ENCODE measurements at regions not wholly inside any gene's neighbourhood (a gene's known extent, or its start where the extent isn't known, plus 50 kb on each side); places are given as distances from the start of the nearest gene placed in this dataset.
"Not testable (repeated sequence)": the region's sequence is repeated elsewhere in the genome, so short reads cannot be mapped to it uniquely, and the experiment has no call there.

DNA sequence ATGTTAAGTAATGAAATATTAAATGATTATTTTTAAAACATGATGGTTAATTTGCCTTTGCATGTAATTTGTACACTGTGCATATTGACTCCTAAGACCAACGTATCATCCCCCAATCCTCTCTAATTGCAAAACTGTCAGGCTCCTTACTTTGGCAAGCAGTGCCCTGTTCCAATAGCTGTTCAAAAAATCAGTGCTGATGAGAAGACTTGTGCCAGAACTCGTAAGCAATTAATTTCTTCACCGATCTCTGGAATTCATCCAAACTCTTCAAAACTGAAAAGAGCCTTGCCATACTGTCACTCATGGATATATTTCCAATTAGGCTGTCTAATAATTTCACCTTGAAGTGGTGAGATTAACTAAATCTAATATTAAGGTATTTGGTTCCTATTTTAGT, 493.9 kb upstream of the NDST4 start:
- TF ChIP-seq POLR2AphosphoS5 (IDR thresholded peaks at IDR 0.05; ENCODE audit: low read depth, low read length) = no peak
- TF ChIP-seq POLR2A (IDR thresholded peaks at IDR 0.05; ENCODE audit: low read depth, low read length) = no peak
- no peak for TF ChIP-seq TAF1 (IDR thresholded peaks at IDR 0.05; ENCODE audit: borderline replicate concordance, low read depth, low read length)
- no peak for DNase-seq (ENCODE audit: insufficient read length)
- no peak for FAIRE-seq

DNA sequence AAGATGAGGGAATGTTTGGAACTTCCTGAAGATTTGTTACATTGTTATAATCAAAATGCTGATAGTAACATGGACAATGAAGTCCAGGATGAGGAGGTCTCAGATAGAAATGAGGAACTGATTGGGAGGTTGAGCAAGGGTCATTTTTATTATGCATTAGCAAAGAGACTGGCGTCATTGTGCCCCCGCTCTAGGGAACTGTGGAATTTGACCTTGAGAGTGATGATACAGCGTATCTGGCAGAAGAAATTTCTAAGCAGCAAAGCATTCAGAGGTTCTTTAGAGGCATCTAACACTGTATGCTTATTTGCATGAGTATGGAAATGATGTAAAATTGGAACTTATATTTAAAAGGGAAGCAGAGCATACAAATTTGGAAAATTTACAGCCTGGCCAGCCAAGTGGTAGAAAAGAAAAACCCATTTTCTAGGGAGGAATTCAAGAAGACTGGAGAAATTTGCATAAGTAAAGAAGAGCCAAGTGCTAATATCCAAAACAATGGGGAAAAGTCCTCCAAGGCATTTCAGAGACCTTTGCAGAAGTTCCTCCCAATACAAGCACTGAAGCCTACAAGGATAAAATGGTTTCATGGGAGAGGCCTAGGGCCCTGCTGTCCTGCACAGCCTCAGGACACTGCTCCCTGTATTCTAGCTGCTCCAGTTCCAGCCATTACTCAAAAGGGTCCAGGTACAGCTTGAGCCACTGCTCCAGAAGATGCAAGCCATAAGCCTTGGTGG, 483.0 kb upstream of the NDST4 start:
- FAIRE-seq = no peak
- TF ChIP-seq TAF1 (IDR thresholded peaks at IDR 0.05; ENCODE audit: borderline replicate concordance, low read depth, low read length) = no peak
- DNase-seq (ENCODE audit: insufficient read length) = no peak

- TF ChIP-seq POLR2A (IDR thresholded peaks at IDR 0.05; ENCODE audit: low read depth, low read length) (no peak), TAF1 (IDR thresholded peaks at IDR 0.05; ENCODE audit: borderline replicate concordance, low read depth, low read length) (no peak), POLR2AphosphoS5 (IDR thresholded peaks at IDR 0.05; ENCODE audit: low read depth, low read length) (no peak)
- DNase-seq (ENCODE audit: insufficient read length) = no peak
- no peak for FAIRE-seq
Observed at GRCh38 chr4:115580901-115581300, 467.5 kb upstream of the NDST4 start.

DNA sequence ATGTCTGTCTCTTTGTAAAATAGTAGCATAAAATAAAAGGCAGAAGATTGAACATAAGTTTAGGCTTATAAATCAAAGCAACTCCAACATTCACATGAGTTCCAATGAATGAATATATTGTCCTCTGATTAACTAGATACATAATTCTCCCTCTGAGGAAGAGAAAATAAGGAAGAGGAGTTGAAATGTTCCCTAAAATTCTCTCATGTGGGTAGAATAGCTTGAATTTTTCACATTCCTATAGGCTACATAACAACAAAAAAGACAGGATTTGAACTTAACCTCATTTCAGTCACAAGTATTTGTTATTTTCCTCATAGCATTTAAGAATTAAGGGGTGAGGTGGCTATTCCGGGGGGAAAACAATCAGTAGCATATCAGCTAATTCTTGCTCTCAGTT, 462.4 kb upstream of the NDST4 start:
- no peak for TF ChIP-seq TAF1 (IDR thresholded peaks at IDR 0.05; ENCODE audit: borderline replicate concordance, low read depth, low read length)
- TF ChIP-seq POLR2AphosphoS5 (IDR thresholded peaks at IDR 0.05; ENCODE audit: low read depth, low read length) = no peak
- TF ChIP-seq POLR2A (IDR thresholded peaks at IDR 0.05; ENCODE audit: low read depth, low read length) = no peak
- FAIRE-seq (no peak), DNase-seq (ENCODE audit: insufficient read length) (no peak)

GRCh38 chr4:115562506-115562905, 449.1 kb upstream of the NDST4 start:
- FAIRE-seq (no peak), DNase-seq (ENCODE audit: insufficient read length) (no peak)
- TF ChIP-seq POLR2A (IDR thresholded peaks at IDR 0.05; ENCODE audit: low read depth, low read length) = no peak
- no peak for TF ChIP-seq TAF1 (IDR thresholded peaks at IDR 0.05; ENCODE audit: borderline replicate concordance, low read depth, low read length)
- no peak for TF ChIP-seq POLR2AphosphoS5 (IDR thresholded peaks at IDR 0.05; ENCODE audit: low read depth, low read length)

- DNase-seq (ENCODE audit: insufficient read length) (no peak), FAIRE-seq (no peak)
- TF ChIP-seq POLR2AphosphoS5 (IDR thresholded peaks at IDR 0.05; ENCODE audit: low read depth, low read length) (no peak), TAF1 (IDR thresholded peaks at IDR 0.05; ENCODE audit: borderline replicate concordance, low read depth, low read length) (no peak), POLR2A (IDR thresholded peaks at IDR 0.05; ENCODE audit: low read depth, low read length) (no peak)
Observed at GRCh38 chr4:115548123-115548522, 434.7 kb upstream of the NDST4 start.

DNA sequence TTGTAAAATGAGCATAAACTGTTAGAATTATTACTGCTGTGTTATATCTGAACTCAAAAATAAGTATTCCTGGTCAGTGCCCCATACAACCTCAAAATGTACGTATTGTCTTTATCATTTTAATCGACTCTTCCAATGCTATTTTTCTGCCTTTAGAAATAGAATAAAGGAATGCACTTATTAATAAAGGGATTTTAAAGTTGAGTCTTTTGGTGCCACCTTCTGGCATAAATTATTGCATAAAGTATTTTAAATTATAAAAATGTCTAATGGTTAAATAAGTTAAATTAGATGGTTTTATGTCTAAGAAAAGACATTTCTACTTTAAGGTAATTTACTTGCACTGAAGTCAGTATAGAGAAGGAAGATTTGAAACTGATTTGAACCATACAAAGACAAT, 424.0 kb upstream of the NDST4 start:
- TF ChIP-seq POLR2A (IDR thresholded peaks at IDR 0.05; ENCODE audit: low read depth, low read length) = no peak
- no peak for TF ChIP-seq TAF1 (IDR thresholded peaks at IDR 0.05; ENCODE audit: borderline replicate concordance, low read depth, low read length)
- no peak for TF ChIP-seq POLR2AphosphoS5 (IDR thresholded peaks at IDR 0.05; ENCODE audit: low read depth, low read length)
- FAIRE-seq (no peak), DNase-seq (ENCODE audit: insufficient read length) (no peak)

DNA sequence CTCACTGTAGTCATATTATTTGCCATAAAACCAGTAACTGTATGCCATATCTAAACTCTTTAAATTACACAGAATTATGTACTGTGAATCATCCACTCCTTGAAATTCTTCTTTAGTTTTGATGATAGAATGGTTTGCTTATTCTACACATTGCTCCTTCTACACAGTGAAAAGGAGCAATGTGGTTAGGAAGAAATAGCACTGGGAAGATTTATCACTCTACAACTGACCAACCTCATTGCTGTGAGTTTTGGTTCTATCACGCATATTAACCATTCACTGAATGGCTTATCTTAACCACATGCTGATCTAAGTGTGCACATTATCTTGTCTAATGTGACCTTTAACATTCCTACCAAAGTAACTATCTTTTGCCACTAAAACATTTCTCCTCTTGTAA, 415.7 kb upstream of the NDST4 start:
- DNase-seq (ENCODE audit: insufficient read length) = no peak
- FAIRE-seq = no peak
- no peak for TF ChIP-seq POLR2AphosphoS5 (IDR thresholded peaks at IDR 0.05; ENCODE audit: low read depth, low read length)
- no peak for TF ChIP-seq TAF1 (IDR thresholded peaks at IDR 0.05; ENCODE audit: borderline replicate concordance, low read depth, low read length)
- TF ChIP-seq POLR2A (IDR thresholded peaks at IDR 0.05; ENCODE audit: low read depth, low read length) = no peak

DNA sequence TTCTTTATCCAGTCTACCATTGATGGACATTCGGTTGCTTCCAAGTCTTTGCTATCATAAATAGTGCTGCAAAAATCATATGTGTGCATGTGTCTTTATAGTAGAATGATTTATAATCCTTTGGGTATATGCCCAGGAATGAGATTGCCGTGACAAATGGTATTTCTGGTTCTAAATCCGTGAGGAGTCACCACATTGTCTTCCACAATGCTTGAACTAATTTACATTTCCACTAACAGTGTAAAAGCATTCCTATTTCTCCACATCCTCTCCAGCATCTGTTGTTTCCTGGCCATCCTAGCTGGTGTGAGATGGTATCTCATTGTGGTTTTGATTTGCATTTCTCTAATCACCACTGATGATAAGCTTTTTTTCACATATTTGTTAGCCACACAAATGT, 406.1 kb upstream of the NDST4 start:
- FAIRE-seq; DNase-seq (ENCODE audit: insufficient read length): not testable (repeated sequence)

DNA sequence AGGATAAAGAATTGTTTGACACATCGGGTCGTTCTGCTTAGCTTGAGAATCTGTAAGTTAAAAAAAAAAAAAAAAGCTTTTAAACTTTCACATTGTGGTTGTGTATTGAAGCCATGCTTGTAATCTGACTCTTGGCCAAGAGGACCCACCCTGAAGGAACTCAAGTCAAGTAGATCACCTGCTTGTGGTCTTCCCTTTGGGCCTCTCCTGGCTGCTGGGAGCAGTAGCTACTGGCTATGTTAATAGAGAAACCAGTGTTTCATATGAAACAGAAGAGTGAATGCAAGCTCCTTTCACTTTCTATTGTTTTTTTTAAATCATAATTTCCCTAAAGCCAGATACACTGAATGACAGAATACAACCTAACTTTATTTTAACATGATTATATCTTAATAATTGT, 402.4 kb upstream of the NDST4 start:
- FAIRE-seq = no peak
- TF ChIP-seq POLR2A (IDR thresholded peaks at IDR 0.05; ENCODE audit: low read depth, low read length) (no peak), TAF1 (IDR thresholded peaks at IDR 0.05; ENCODE audit: borderline replicate concordance, low read depth, low read length) (no peak), POLR2AphosphoS5 (IDR thresholded peaks at IDR 0.05; ENCODE audit: low read depth, low read length) (no peak)
- DNase-seq (ENCODE audit: insufficient read length) = no peak

DNA sequence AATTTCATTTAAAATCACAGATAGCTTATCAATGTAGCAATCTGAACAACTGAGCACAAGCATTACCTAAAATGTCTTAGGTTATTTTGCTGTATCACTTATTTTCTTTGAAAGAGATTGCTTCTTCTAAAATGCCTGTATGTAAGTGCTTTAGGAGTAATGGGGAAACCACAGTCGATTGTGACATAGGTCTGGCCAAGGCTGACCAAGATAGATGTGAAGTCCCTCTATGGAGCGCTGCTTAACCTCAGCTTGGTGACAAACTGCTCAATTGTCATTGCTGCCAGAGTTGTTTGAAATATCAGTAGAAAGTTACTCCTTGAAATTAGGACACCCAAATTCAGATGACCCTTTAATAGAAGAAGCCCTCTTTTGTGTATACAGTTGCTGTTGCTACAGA, 401.9 kb upstream of the NDST4 start:
- DNase-seq (ENCODE audit: insufficient read length) (no peak), FAIRE-seq (no peak)
- TF ChIP-seq POLR2AphosphoS5 (IDR thresholded peaks at IDR 0.05; ENCODE audit: low read depth, low read length) (no peak), TAF1 (IDR thresholded peaks at IDR 0.05; ENCODE audit: borderline replicate concordance, low read depth, low read length) (no peak), POLR2A (IDR thresholded peaks at IDR 0.05; ENCODE audit: low read depth, low read length) (no peak)

- no peak for TF ChIP-seq POLR2A (IDR thresholded peaks at IDR 0.05; ENCODE audit: low read depth, low read length)
- TF ChIP-seq TAF1 (IDR thresholded peaks at IDR 0.05; ENCODE audit: borderline replicate concordance, low read depth, low read length) = no peak
- no peak for TF ChIP-seq POLR2AphosphoS5 (IDR thresholded peaks at IDR 0.05; ENCODE audit: low read depth, low read length)
- DNase-seq (ENCODE audit: insufficient read length) (no peak), FAIRE-seq (no peak)
Observed at GRCh38 chr4:115514675-115515074, 401.3 kb upstream of the NDST4 start.

DNA sequence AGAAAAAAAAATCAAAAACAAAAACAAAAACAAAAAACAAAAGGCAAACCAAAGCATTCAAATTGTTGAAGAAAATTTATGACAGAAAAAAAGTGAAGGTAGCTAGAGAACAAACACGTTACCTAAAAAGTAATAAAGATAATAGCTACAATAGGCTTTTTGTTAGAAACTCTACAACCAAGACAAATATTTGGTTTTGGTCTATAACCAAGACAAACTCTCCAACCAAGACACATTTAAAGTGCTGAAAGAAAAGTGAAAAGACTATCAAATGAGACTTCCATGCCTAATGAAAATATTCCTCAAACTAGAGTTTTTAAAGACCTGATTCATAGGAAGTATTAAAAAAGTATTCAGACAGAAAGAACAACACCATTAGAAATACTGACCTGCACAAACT, 391.9 kb upstream of the NDST4 start:
- DNase-seq (ENCODE audit: insufficient read length) = no peak
- TF ChIP-seq POLR2AphosphoS5 (IDR thresholded peaks at IDR 0.05; ENCODE audit: low read depth, low read length) = no peak
- TF ChIP-seq TAF1 (IDR thresholded peaks at IDR 0.05; ENCODE audit: borderline replicate concordance, low read depth, low read length) = no peak
- TF ChIP-seq POLR2A (IDR thresholded peaks at IDR 0.05; ENCODE audit: low read depth, low read length) = no peak
- FAIRE-seq = no peak
